SK-N-SH treated with all-trans-retinoic acid at 6 μM for 48 hours (cell line): ENCODE measurements at regions not wholly inside any gene's neighbourhood (a gene's known extent, or its start where the extent isn't known, plus 50 kb on each side); places are given as distances from the start of the nearest gene placed in this dataset.

Experiments used
- ARNTL ChIP-seq: fragments of 450-650 bp; formaldehyde crosslinking; IDR thresholded peaks from 2 replicates; pipeline ENCODE4 v1.5.0; 2020; ENCODE audit warnings: low read depth, mild to moderate bottlenecking, moderate library complexity, borderline replicate concordance
- CSDC2 ChIP-seq: fragments of 250-450 bp; sonication (Bioruptor Pico); IDR thresholded peaks from 2 replicates; pipeline ENCODE4 v1.5.0; 2020; ENCODE audit warnings: mild to moderate bottlenecking, moderate library complexity
- ISL1 ChIP-seq: fragments of 250-450 bp; sonication (Bioruptor Pico); IDR thresholded peaks from 2 replicates; pipeline ENCODE4 v2.1.2; 2022; ENCODE audit warnings: mild to moderate bottlenecking, moderate library complexity
- RARB ChIP-seq: fragments of 250-450 bp; sonication (Bioruptor Pico); IDR thresholded peaks from 2 replicates; pipeline ENCODE4 v1.8.0; 2021; ENCODE audit warnings: mild to moderate bottlenecking, moderate library complexity
- ZNF565 ChIP-seq: fragments of 450-650 bp; formaldehyde crosslinking; conservative IDR thresholded peaks from 2 replicates; pipeline ENCODE4 v1.5.0; 2020; ENCODE audit warnings: low read depth, mild to moderate bottlenecking, moderate library complexity
- ZNF70 ChIP-seq: fragments of 450-650 bp; formaldehyde crosslinking; IDR thresholded peaks from 2 replicates; pipeline ENCODE4 v1.5.0; 2020; ENCODE audit warnings: mild to moderate bottlenecking, moderate library complexity

GRCh38 chr2:128405981-128406613 is 87.4 kb upstream of the HS6ST1 start:
- TF ChIP-seq CSDC2 (CRISPR knock-in tag) = no peak
- TF ChIP-seq ZNF70 (CRISPR knock-in tag) = no peak
- no peak for TF ChIP-seq ARNTL (CRISPR knock-in tag)
- no peak for TF ChIP-seq ISL1 (CRISPR knock-in tag)
- TF ChIP-seq RARB (CRISPR knock-in tag) = no peak
- TF ChIP-seq ZNF565 = no peak
